H7 (cell line): ENCODE measurements at regions not wholly inside any gene's neighbourhood (a gene's known extent, or its start where the extent isn't known, plus 50 kb on each side); places are given as distances from the start of the nearest gene placed in this dataset.

Source experiments
- DNase-seq: peaks from one replicate; pipeline ENCODE4 v3.0.0; 2012
- H3K27me3 ChIP-seq: 2 replicates; pipeline ENCODE4 v1.6.0; 2011; ENCODE audit warnings: mild to moderate bottlenecking, low read length; ENCODE audit not compliant: control insufficient read depth, insufficient read depth
- H3K36me3 ChIP-seq: replicated peaks from 2 replicates; pipeline ENCODE4 v1.5.1; 2011; ENCODE audit warnings: low read length; ENCODE audit not compliant: control insufficient read depth, insufficient read depth
- H3K4me3 ChIP-seq: 2 replicates; pipeline ENCODE4 v1.5.1; 2011; ENCODE audit warnings: low read depth, mild to moderate bottlenecking, control low read depth, low read length, moderate library complexity; ENCODE audit not compliant: insufficient read depth

GRCh38 chr7:138405496-138405895 lies 54.6 kb upstream of the TRIM24 start:
- H3K4me3 ChIP-seq = no peak overlapping the region
- H3K27me3 ChIP-seq = no peaks in the 10 kb centered on the region
- no peaks in the 10 kb centered on the region for H3K36me3 ChIP-seq
- DNase-seq = no peak

DNA sequence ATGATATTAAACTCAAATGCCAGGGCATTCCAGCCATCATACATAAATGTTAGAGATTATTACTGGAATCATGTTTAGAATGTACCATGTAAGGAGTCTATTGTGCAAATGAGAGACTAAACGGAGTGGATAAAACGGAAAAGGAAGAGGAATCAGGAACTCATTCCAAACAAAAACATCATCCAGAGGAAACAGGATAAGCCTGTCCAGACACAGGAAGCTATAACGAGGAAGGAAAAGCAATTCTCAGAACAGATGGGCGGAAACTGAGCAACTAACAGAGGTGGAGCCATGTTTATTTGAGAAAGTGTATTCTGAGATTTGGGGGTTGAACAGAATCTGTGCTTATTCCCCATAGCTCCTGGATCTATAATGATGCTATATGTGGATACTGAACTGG lies 52.3 kb upstream of the TRIM24 start:
- no peaks in the 10 kb centered on the region for H3K27me3 ChIP-seq
- no peak for DNase-seq
- no peak overlapping the region for H3K4me3 ChIP-seq
- no peaks in the 10 kb centered on the region for H3K36me3 ChIP-seq
